ENCODE measurements at regions not wholly inside any gene's neighbourhood (a gene's known extent, or its start where the extent isn't known, plus 50 kb on each side); places are given as distances from the start of the nearest gene placed in this dataset.

GRCh38 chr3:67201026-67201425, 202.9 kb downstream of the KBTBD8 start:
- no peak overlapping the region for H3K4me3 ChIP-seq
- ChIA-PET CTCF (ENCODE audit: low intra/inter-chr PET ratio) (no interaction called here), POLR2A (no interaction called here)
- no peak overlapping the region for H3K9ac ChIP-seq (ENCODE audit: insufficient read depth in 1 of 2, low read depth in 2 of 2, low read length in 2 of 2)
- no peaks in the 10 kb centered on the region for H3K4me1 ChIP-seq (replicated peaks in 1 of 2; ENCODE audit: control insufficient read depth in 2 of 2, insufficient read depth in 2 of 2, low read length in 2 of 2)
- WGBS (ENCODE audit: insufficient coverage, low coverage, missing lambda C conversion rate), result 0% methylated on average over 2 of the region's 2 CpGs
- no peaks in the 10 kb centered on the region for H3K27me3 ChIP-seq (ENCODE audit: control insufficient read depth in 2 of 2, insufficient read depth in 2 of 2, low read length in 2 of 2)
- DNase-seq (ENCODE audit: extremely low read depth in 1 of 4, low spot score in 3 of 4), result no peak
- H4K20me1 ChIP-seq (replicated peaks; ENCODE audit: control insufficient read depth, insufficient read depth, low read length), result no peaks in the 10 kb centered on the region
- H3K79me2 ChIP-seq (ENCODE audit: control insufficient read depth, insufficient read depth, low read length), result no peaks in the 10 kb centered on the region
- H3K9me3 ChIP-seq (replicated peaks; ENCODE audit: control insufficient read depth, insufficient read depth, low read depth, low read length), result no peaks in the 10 kb centered on the region
- H3K4me2 ChIP-seq (ENCODE audit: insufficient read depth, low read length), result no peak overlapping the region
- intact Hi-C loops (cut with micrococcal nuclease), result no loop called here
- no peak overlapping the region for H2AFZ ChIP-seq (ENCODE audit: low read depth, low read length)
- in situ Hi-C loops (cut with MboI), result no loop called here
- no peak for FAIRE-seq
- no TSS peak for BruUV-seq (replicated peaks)
- H3K9me1 ChIP-seq (ENCODE audit: control insufficient read depth, insufficient read depth, low read length), result no peaks in the 10 kb centered on the region
- H3K36me3 ChIP-seq (ENCODE audit: control insufficient read depth, insufficient read depth, low read length), result no peaks in the 10 kb centered on the region
- H3K27ac ChIP-seq (ENCODE audit: extremely low read depth, low read depth, low read length), result no peak overlapping the region
- no peak for ATAC-seq
- TF ChIP-seq TFE3 (CRISPR knock-in tag; IDR thresholded peaks at IDR 0.05) (no peak), ELF4 (CRISPR knock-in tag; IDR thresholded peaks at IDR 0.05) (no peak), ZC3H4 (CRISPR knock-in tag; IDR thresholded peaks at IDR 0.05; ENCODE audit: borderline replicate concordance) (no peak), DIDO1 (tag; IDR thresholded peaks at IDR 0.05; ENCODE audit: low read depth) (no peak), POLR2AphosphoS5 (IDR thresholded peaks at IDR 0.05; ENCODE audit: control insufficient read depth, insufficient read depth, low read depth, low read length) (no peak), SNIP1 (IDR thresholded peaks at IDR 0.05; ENCODE audit: low read depth) (no peak), ZNF444 (CRISPR knock-in tag; IDR thresholded peaks at IDR 0.05) (no peak), NR4A1 (CRISPR knock-in tag; IDR thresholded peaks at IDR 0.05) (no peak), NR4A1 (tag; IDR thresholded peaks at IDR 0.05) (no peak), MCM7 (IDR thresholded peaks at IDR 0.05) (no peak), ZNF780A (CRISPR knock-in tag; IDR thresholded peaks at IDR 0.05) (no peak), TAF1 (IDR thresholded peaks at IDR 0.05; ENCODE audit: control insufficient read depth, extremely low read depth, insufficient read depth, low read length, severe bottlenecking) (no peak), ZNF347 (CRISPR knock-in tag; IDR thresholded peaks at IDR 0.05; ENCODE audit: low read depth) (no peak), PHF21A (IDR thresholded peaks at IDR 0.05; ENCODE audit: borderline replicate concordance, low read depth) (no peak)
